ENCODE measurements at regions not wholly inside any gene's neighbourhood (a gene's known extent, or its start where the extent isn't known, plus 50 kb on each side); places are given as distances from the start of the nearest gene placed in this dataset.

GRCh38 chr18:5732318-5732717 lies 163.0 kb downstream of the TMEM200C start:
- TF ChIP-seq POLR2A (IDR thresholded peaks at IDR 0.05), result no peak
- TF ChIP-seq CTCF (IDR thresholded peaks at IDR 0.05), result no peak
- TF ChIP-seq POLR2AphosphoS5 (IDR thresholded peaks at IDR 0.05), result no peak

Measured in transverse colon (tissue), 4 donors.